Neutrophil (primary cell): ENCODE measurements at regions not wholly inside any gene's neighbourhood (a gene's known extent, or its start where the extent isn't known, plus 50 kb on each side); places are given as distances from the start of the nearest gene placed in this dataset.

ENCODE experiments used
- H3K27ac ChIP-seq: fragments of 200-600 bp; sonication (generic); 2 replicates; pipeline ENCODE4 v1.5.1; 2016; ENCODE audit warnings: mild to moderate bottlenecking, moderate library complexity
- H3K27me3 ChIP-seq: fragments of 200-600 bp; sonication (generic); 2 replicates; pipeline ENCODE4 v1.6.0; 2016; ENCODE audit warnings: mild to moderate bottlenecking
- H3K36me3 ChIP-seq: fragments of 200-600 bp; sonication (generic); 2 replicates; pipeline ENCODE4 v1.5.1; 2017
- H3K4me1 ChIP-seq, 2 experiments: fragments of 200-600 bp in 1 of 2; sonication (generic) in 1 of 2; 1 replicate in 1 of 2; 2 replicates in 1 of 2; pipeline versions ENCODE4 v1.5.1 to v1.6.1; 2013 to 2016; ENCODE audit warnings: low read depth in 1 of 2, low read length in 1 of 2, mild to moderate bottlenecking in 1 of 2, moderate library complexity in 1 of 2; ENCODE audit not compliant: control insufficient read depth in 1 of 2, insufficient read depth in 1 of 2
- H3K4me3 ChIP-seq, 2 experiments: fragments of 200-600 bp in 1 of 2; sonication (generic) in 1 of 2; 1 replicate in 1 of 2; 2 replicates in 1 of 2; pipeline ENCODE4 v1.5.1; 2013 to 2016; ENCODE audit warnings: low read depth in 1 of 2, low read length in 1 of 2, mild to moderate bottlenecking in 1 of 2, moderate library complexity in 1 of 2
- H3K9me3 ChIP-seq: fragments of 200-600 bp; sonication (generic); 2 replicates; pipeline ENCODE4 v1.5.1; 2016
- CTCF ChIP-seq: fragments of 200-600 bp; sonication (generic); IDR thresholded peaks from 2 replicates; pipeline ENCODE4 v1.5.1; 2016; ENCODE audit warnings: antibody characterized with exemption

DNA sequence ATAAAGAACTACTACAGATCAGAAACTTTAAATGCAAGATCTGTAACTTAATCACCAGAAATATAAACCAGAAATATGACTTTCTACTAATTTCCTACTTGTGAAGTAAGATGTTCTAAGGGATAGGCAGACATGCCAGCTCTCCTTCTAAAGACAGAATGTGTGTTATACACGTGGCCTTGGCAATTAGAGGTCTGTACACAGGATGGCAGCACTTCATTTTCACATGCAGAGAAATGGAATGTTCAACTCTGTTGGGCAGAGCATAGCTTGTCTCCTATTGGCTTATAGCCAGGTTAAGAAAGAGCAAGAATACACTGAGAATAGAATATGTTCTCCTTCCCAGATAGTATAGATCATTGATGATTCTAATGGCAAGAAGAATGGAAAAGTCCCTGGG lies 403.8 kb downstream of the DAD1 start:
- H3K9me3 ChIP-seq: no peaks in the 10 kb centered on the region
- no peak for TF ChIP-seq CTCF

DNA sequence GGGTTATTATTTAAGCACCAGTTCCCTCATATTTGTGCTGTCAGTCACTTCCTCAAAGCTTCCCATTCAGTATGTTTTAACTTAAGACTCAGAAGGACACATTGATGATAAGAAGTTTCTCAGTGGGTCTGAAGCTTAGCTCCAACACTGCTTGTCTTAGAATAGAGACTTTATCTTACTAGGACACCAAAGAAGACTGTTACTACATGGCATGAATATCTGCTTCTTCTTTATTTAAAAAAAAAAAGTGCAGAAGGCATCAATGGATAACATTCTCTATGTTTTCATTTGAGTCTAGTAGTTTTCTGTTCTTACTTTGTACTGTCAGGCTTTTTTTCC lies 404.2 kb downstream of the DAD1 start:
- Histone ChIP-seq H3K36me3 (no peaks in the 10 kb centered on the region), H3K27me3 (peaks cover 18% of the 10 kb centered on the region), H3K9me3 (no peaks in the 10 kb centered on the region), H3K4me3 (no peak overlapping the region), H3K27ac (no peak overlapping the region), H3K4me1 (peaks cover 0 to 2% of the 10 kb centered on the region in 2 experiments)
- no peak for TF ChIP-seq CTCF

More for the DNA sequence above, 403.8 kb downstream of the DAD1 start:
- no peak overlapping the region for H3K27ac ChIP-seq
- H3K36me3 ChIP-seq: no peaks in the 10 kb centered on the region
- H3K27me3 ChIP-seq: peaks cover 18% of the 10 kb centered on the region
- peaks cover 0 to 5% of the 10 kb centered on the region in 2 experiments for H3K4me1 ChIP-seq
- no peak overlapping the region for H3K4me3 ChIP-seq

DNA sequence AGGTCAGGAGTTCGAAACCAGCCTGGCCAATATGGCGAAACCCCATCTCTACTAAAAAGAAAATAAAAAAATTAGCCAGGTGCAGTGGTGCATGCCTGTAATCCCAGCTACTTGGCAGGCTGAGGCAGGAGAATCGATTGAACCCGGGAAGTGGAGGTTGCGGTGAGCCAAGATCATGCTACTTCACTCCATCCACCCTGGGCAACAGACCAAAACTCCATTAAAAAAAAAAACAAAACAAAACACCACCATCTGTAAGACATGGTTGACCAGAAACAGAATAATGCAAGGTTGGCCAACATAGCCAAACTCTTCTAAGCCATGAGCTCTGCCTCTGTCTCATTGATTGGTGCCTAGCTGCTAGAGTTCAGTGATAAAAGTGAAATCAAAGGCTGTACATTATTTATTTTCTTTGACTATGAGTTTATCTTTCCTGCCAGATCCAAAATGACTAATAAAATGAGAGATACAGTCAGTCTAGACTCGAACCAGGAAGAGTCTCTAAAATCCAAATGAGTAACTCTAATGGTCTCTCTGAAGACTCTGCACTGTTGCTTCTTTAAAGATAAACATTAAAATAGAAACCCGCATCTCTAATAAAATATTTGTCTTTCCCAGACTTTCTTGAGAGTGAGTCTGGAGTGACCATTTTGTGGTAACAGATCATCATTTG lies 404.7 kb downstream of the DAD1 start:
- H3K4me1 ChIP-seq: no peaks in the 10 kb centered on the region
- no peak for TF ChIP-seq CTCF
- H3K27ac ChIP-seq: no peak overlapping the region
- H3K4me3 ChIP-seq: no peak overlapping the region
- no peaks in the 10 kb centered on the region for H3K36me3 ChIP-seq
- no peaks in the 10 kb centered on the region for H3K9me3 ChIP-seq
- H3K27me3 ChIP-seq: peaks cover 18% of the 10 kb centered on the region

GRCh38 chr14:22180045-22180444 lies 409.0 kb downstream of the DAD1 start:
- H3K4me3 ChIP-seq: no peak overlapping the region
- H3K36me3 ChIP-seq: no peaks in the 10 kb centered on the region
- H3K9me3 ChIP-seq: no peaks in the 10 kb centered on the region
- H3K27me3 ChIP-seq: peaks cover 37% of the 10 kb centered on the region
- H3K27ac ChIP-seq: no peak overlapping the region
- no peak for TF ChIP-seq CTCF
- no peaks in the 10 kb centered on the region for H3K4me1 ChIP-seq

- Histone ChIP-seq H3K27ac (no peak overlapping the region), H3K4me1 (no peaks in the 10 kb centered on the region), H3K9me3 (no peaks in the 10 kb centered on the region), H3K27me3 (peaks cover 37% of the 10 kb centered on the region), H3K36me3 (no peaks in the 10 kb centered on the region), H3K4me3 (no peak overlapping the region)
- TF ChIP-seq CTCF: no peak
These were observed 409.8 kb downstream of the DAD1 start for GRCh38 chr14:22179190-22179589.
